GM23338 (cell line): ENCODE measurements at regions not wholly inside any gene's neighbourhood (a gene's known extent, or its start where the extent isn't known, plus 50 kb on each side); places are given as distances from the start of the nearest gene placed in this dataset.

Experiments used
- ATAC-seq: fragments of 200-7000 bp; cut with Tn5 transposase; 3 replicates; pipeline ENCODE4 v1.9.1; 2020
- DNase-seq: peaks from one replicate; pipeline ENCODE4 v3.0.0-alpha.2; 2015; ENCODE audit warnings: low spot score
- H2AFZ ChIP-seq: fragments of 200-600 bp; sonication (generic); 2 replicates; pipeline ENCODE4 v1.8.0; 2016; ENCODE audit warnings: antibody characterized with exemption, mild to moderate bottlenecking, moderate library complexity
- H3F3A ChIP-seq: fragments of 200-600 bp; sonication (generic); replicated peaks from 2 replicates; pipeline ENCODE4 v1.8.0; 2017; ENCODE audit warnings: antibody characterized with exemption, mixed run types, low read depth
- H3K27ac ChIP-seq: fragments of 200-600 bp; sonication (generic); 2 replicates; pipeline ENCODE4 v1.6.1; 2016; ENCODE audit warnings: low read depth
- H3K27me3 ChIP-seq: fragments of 200-600 bp; sonication (generic); 2 replicates; pipeline ENCODE4 v1.8.0; 2016; ENCODE audit warnings: mild to moderate bottlenecking, mixed run types, moderate library complexity; ENCODE audit not compliant: insufficient read depth
- H3K36me3 ChIP-seq: fragments of 200-600 bp; sonication (generic); 2 replicates; pipeline ENCODE4 v1.8.0; 2016; ENCODE audit warnings: mild to moderate bottlenecking; ENCODE audit not compliant: insufficient read depth
- H3K4me1 ChIP-seq: fragments of 200-600 bp; sonication (generic); 2 replicates; pipeline ENCODE4 v1.8.0; 2016; ENCODE audit warnings: mild to moderate bottlenecking, moderate library complexity; ENCODE audit not compliant: insufficient read depth
- H3K4me2 ChIP-seq: fragments of 200-600 bp; sonication (generic); 2 replicates; pipeline ENCODE4 v1.7.1; 2017; ENCODE audit warnings: mixed run types
- H3K4me3 ChIP-seq: fragments of 200-600 bp; sonication (generic); 2 replicates; pipeline ENCODE4 v1.6.1; 2016; ENCODE audit warnings: mixed run types
- H3K79me2 ChIP-seq: fragments of 200-600 bp; sonication (generic); replicated peaks from 2 replicates; pipeline ENCODE4 v1.8.0; 2017; ENCODE audit warnings: mild to moderate bottlenecking; ENCODE audit not compliant: insufficient read depth
- H3K9me2 ChIP-seq: fragments of 200-600 bp; sonication (generic); 2 replicates; pipeline ENCODE4 v1.8.0; 2017; ENCODE audit not compliant: insufficient read depth
- H4K20me1 ChIP-seq: fragments of 200-600 bp; sonication (generic); replicated peaks from 2 replicates; pipeline ENCODE4 v1.8.0; 2017; ENCODE audit warnings: mild to moderate bottlenecking; ENCODE audit not compliant: insufficient read depth
- H3K27ac Mint-ChIP-seq: 2 replicates; pipeline ENCODE4 v1.8.0; 2020; ENCODE audit warnings: inconsistent platforms, mild to moderate bottlenecking, moderate library complexity, mixed read lengths
- H3K27me3 Mint-ChIP-seq: 3 replicates; pipeline ENCODE4 v1.8.0; 2022; ENCODE audit warnings: low read depth, mild to moderate bottlenecking, moderate library complexity, mixed read lengths, inconsistent platforms; ENCODE audit not compliant: insufficient read depth, poor library complexity
- H3K36me3 Mint-ChIP-seq: 3 replicates; pipeline ENCODE4 v1.8.0; 2021; ENCODE audit warnings: low read depth, mild to moderate bottlenecking, inconsistent platforms, moderate library complexity, mixed read lengths
- H3K4me1 Mint-ChIP-seq: 3 replicates; pipeline ENCODE4 v1.8.0; 2020; ENCODE audit warnings: mild to moderate bottlenecking, inconsistent platforms, mixed read lengths
- H3K4me3 Mint-ChIP-seq: 3 replicates; pipeline ENCODE4 v1.8.0; 2021; ENCODE audit warnings: moderate library complexity, mild to moderate bottlenecking, inconsistent platforms, mixed read lengths
- H3K9me3 Mint-ChIP-seq: 3 replicates; pipeline ENCODE4 v1.8.0; 2020; ENCODE audit warnings: moderate library complexity, mild to moderate bottlenecking, inconsistent platforms, mixed read lengths
- CREB1 ChIP-seq: fragments of 250-450 bp; sonication (Bioruptor Pico); IDR thresholded peaks from 2 replicates; pipeline ENCODE4 v1.5.0; 2020; ENCODE audit warnings: low read depth, mild to moderate bottlenecking, moderate library complexity
- EZH2 ChIP-seq: fragments of 200-600 bp; sonication (generic); IDR thresholded peaks from one replicate; pipeline ENCODE4 v1.8.0; 2017; ENCODE audit warnings: antibody characterized with exemption, mild to moderate bottlenecking, low read depth; ENCODE audit not compliant: unreplicated experiment
- EZH2phosphoT487 ChIP-seq: fragments of 200-600 bp; sonication (generic); IDR thresholded peaks from one replicate; pipeline ENCODE4 v1.8.1; 2018; ENCODE audit warnings: antibody characterized with exemption; ENCODE audit not compliant: unreplicated experiment
- JUNB ChIP-seq: IDR thresholded peaks from one replicate; pipeline ENCODE4 v1.6.1; 2016; ENCODE audit warnings: antibody characterized with exemption; ENCODE audit not compliant: unreplicated experiment
- NANOG ChIP-seq: IDR thresholded peaks from 2 replicates; pipeline ENCODE4 v1.6.1; 2016; ENCODE audit warnings: antibody characterized with exemption, borderline replicate concordance
- POLR2AphosphoS5 ChIP-seq: IDR thresholded peaks from 2 replicates; pipeline ENCODE4 v1.6.1; 2016; ENCODE audit warnings: antibody characterized with exemption, low read depth
- STAT1 ChIP-seq: IDR thresholded peaks from one replicate; pipeline ENCODE4 v1.6.1; 2016; ENCODE audit warnings: antibody characterized with exemption; ENCODE audit not compliant: unreplicated experiment
- ZNF114 ChIP-seq: fragments of 250-450 bp; sonication (Bioruptor Pico); IDR thresholded peaks from 2 replicates; pipeline ENCODE4 v1.5.0; 2020; ENCODE audit warnings: mild to moderate bottlenecking, moderate library complexity
- ZNF331 ChIP-seq: fragments of 250-450 bp; sonication (Bioruptor Pico); IDR thresholded peaks from 2 replicates; pipeline ENCODE4 v1.5.0; 2020; ENCODE audit warnings: low read depth, mild to moderate bottlenecking, moderate library complexity
- TF ChIP-seq, protein P1 (sequence below): IDR thresholded peaks from 2 replicates; pipeline ENCODE4 v1.6.1; 2016; ENCODE audit warnings: antibody characterized with exemption
- TF ChIP-seq, protein P2 (sequence below): IDR thresholded peaks from one replicate; pipeline ENCODE4 v1.6.1; 2018; ENCODE audit warnings: antibody characterized with exemption; ENCODE audit not compliant: unreplicated experiment
- TF ChIP-seq, protein P3 (sequence below): fragments of 250-450 bp; sonication (Bioruptor Pico); IDR thresholded peaks from 2 replicates; pipeline ENCODE4 v1.5.0; 2020; ENCODE audit warnings: mild to moderate bottlenecking, moderate library complexity
- TF ChIP-seq, protein P4 (sequence below), 2 experiments: fragments of 200-600 bp in 1 of 2; sonication (generic) in 1 of 2; conservative IDR thresholded peaks; 2 replicates each; pipeline versions ENCODE4 v1.5.1 to v1.6.1; 2016 to 2017; ENCODE audit warnings: antibody characterized with exemption in 2 of 2, low read depth in 2 of 2, mild to moderate bottlenecking in 2 of 2, moderate library complexity in 1 of 2

DNA sequence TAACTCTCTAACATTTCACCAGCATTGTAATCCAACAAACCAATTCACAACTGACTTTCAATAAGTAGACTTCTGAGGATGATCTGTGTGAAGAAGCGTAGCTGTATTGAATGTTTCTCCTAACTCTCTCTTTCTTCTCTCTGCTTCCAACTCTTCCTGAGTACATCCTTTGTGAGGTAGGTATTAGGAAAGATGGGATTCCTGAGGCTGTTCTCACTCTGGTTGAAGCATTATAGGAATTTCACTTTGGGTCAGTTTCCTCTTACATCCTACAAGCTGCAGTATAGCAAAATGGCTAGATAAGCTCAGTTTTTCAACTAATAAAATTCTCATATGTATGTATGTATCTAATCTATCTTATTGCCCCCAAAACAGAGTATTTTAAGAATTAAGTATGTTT, 702.8 kb downstream of the CETN3 start:
- H3K27me3 Mint-ChIP-seq: no peaks in the 10 kb centered on the region
- Histone ChIP-seq H3K27ac (no peak overlapping the region), H3K36me3 (no peaks in the 10 kb centered on the region), H3K4me3 (no peak overlapping the region), H3K4me1 (peaks cover 33% of the 10 kb centered on the region), H3K9me2 (no peaks in the 10 kb centered on the region; the same call in 1 of the 2 replicates), H3K4me2 (no peak overlapping the region), H3F3A (no peaks in the 10 kb centered on the region), H4K20me1 (no peaks in the 10 kb centered on the region), H3K27me3 (no peaks in the 10 kb centered on the region), H3K79me2 (no peaks in the 10 kb centered on the region), H2AFZ (no peak overlapping the region)
- H3K9me3 Mint-ChIP-seq: no peaks in the 10 kb centered on the region; the same call in 2 of the 3 replicates
- H3K27ac Mint-ChIP-seq: peak overlapping the region; percentile 26; the same call in 1 of the 2 replicates
- H3K4me3 Mint-ChIP-seq: no peak overlapping the region
- TF ChIP-seq EZH2phosphoT487 (no peak), POLR2AphosphoS5 (no peak), STAT1 (no peak), NANOG (no peak), JUNB (no peak), CREB1 (no peak), EZH2 (no peak), ZNF331 (CRISPR knock-in tag) (no peak), ZNF114 (CRISPR knock-in tag) (no peak)
- TF ChIP-seq, protein P1, sequence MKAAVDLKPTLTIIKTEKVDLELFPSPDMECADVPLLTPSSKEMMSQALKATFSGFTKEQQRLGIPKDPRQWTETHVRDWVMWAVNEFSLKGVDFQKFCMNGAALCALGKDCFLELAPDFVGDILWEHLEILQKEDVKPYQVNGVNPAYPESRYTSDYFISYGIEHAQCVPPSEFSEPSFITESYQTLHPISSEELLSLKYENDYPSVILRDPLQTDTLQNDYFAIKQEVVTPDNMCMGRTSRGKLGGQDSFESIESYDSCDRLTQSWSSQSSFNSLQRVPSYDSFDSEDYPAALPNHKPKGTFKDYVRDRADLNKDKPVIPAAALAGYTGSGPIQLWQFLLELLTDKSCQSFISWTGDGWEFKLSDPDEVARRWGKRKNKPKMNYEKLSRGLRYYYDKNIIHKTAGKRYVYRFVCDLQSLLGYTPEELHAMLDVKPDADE: no peak
- TF ChIP-seq, protein P2, sequence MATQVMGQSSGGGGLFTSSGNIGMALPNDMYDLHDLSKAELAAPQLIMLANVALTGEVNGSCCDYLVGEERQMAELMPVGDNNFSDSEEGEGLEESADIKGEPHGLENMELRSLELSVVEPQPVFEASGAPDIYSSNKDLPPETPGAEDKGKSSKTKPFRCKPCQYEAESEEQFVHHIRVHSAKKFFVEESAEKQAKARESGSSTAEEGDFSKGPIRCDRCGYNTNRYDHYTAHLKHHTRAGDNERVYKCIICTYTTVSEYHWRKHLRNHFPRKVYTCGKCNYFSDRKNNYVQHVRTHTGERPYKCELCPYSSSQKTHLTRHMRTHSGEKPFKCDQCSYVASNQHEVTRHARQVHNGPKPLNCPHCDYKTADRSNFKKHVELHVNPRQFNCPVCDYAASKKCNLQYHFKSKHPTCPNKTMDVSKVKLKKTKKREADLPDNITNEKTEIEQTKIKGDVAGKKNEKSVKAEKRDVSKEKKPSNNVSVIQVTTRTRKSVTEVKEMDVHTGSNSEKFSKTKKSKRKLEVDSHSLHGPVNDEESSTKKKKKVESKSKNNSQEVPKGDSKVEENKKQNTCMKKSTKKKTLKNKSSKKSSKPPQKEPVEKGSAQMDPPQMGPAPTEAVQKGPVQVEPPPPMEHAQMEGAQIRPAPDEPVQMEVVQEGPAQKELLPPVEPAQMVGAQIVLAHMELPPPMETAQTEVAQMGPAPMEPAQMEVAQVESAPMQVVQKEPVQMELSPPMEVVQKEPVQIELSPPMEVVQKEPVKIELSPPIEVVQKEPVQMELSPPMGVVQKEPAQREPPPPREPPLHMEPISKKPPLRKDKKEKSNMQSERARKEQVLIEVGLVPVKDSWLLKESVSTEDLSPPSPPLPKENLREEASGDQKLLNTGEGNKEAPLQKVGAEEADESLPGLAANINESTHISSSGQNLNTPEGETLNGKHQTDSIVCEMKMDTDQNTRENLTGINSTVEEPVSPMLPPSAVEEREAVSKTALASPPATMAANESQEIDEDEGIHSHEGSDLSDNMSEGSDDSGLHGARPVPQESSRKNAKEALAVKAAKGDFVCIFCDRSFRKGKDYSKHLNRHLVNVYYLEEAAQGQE: no peak
- TF ChIP-seq, protein P3, sequence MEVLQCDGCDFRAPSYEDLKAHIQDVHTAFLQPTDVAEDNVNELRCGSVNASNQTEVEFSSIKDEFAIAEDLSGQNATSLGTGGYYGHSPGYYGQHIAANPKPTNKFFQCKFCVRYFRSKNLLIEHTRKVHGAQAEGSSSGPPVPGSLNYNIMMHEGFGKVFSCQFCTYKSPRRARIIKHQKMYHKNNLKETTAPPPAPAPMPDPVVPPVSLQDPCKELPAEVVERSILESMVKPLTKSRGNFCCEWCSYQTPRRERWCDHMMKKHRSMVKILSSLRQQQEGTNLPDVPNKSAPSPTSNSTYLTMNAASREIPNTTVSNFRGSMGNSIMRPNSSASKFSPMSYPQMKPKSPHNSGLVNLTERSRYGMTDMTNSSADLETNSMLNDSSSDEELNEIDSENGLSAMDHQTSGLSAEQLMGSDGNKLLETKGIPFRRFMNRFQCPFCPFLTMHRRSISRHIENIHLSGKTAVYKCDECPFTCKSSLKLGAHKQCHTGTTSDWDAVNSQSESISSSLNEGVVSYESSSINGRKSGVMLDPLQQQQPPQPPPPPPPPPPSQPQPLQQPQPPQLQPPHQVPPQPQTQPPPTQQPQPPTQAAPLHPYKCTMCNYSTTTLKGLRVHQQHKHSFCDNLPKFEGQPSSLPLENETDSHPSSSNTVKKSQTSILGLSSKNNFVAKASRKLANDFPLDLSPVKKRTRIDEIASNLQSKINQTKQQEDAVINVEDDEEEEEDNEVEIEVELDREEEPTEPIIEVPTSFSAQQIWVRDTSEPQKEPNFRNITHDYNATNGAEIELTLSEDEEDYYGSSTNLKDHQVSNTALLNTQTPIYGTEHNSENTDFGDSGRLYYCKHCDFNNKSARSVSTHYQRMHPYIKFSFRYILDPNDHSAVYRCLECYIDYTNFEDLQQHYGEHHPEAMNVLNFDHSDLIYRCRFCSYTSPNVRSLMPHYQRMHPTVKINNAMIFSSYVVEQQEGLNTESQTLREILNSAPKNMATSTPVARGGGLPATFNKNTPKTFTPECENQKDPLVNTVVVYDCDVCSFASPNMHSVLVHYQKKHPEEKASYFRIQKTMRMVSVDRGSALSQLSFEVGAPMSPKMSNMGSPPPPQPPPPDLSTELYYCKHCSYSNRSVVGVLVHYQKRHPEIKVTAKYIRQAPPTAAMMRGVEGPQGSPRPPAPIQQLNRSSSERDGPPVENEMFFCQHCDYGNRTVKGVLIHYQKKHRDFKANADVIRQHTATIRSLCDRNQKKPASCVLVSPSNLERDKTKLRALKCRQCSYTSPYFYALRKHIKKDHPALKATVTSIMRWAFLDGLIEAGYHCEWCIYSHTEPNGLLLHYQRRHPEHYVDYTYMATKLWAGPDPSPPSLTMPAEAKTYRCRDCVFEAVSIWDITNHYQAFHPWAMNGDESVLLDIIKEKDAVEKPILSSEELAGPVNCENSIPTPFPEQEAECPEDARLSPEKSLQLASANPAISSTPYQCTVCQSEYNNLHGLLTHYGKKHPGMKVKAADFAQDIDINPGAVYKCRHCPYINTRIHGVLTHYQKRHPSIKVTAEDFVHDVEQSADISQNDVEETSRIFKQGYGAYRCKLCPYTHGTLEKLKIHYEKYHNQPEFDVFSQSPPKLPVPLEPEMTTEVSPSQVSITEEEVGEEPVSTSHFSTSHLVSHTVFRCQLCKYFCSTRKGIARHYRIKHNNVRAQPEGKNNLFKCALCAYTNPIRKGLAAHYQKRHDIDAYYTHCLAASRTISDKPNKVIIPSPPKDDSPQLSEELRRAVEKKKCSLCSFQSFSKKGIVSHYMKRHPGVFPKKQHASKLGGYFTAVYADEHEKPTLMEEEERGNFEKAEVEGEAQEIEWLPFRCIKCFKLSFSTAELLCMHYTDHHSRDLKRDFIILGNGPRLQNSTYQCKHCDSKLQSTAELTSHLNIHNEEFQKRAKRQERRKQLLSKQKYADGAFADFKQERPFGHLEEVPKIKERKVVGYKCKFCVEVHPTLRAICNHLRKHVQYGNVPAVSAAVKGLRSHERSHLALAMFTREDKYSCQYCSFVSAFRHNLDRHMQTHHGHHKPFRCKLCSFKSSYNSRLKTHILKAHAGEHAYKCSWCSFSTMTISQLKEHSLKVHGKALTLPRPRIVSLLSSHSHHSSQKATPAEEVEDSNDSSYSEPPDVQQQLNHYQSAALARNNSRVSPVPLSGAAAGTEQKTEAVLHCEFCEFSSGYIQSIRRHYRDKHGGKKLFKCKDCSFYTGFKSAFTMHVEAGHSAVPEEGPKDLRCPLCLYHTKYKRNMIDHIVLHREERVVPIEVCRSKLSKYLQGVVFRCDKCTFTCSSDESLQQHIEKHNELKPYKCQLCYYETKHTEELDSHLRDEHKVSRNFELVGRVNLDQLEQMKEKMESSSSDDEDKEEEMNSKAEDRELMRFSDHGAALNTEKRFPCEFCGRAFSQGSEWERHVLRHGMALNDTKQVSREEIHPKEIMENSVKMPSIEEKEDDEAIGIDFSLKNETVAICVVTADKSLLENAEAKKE (CRISPR knock-in tag): no peak
- TF ChIP-seq, protein P4, sequence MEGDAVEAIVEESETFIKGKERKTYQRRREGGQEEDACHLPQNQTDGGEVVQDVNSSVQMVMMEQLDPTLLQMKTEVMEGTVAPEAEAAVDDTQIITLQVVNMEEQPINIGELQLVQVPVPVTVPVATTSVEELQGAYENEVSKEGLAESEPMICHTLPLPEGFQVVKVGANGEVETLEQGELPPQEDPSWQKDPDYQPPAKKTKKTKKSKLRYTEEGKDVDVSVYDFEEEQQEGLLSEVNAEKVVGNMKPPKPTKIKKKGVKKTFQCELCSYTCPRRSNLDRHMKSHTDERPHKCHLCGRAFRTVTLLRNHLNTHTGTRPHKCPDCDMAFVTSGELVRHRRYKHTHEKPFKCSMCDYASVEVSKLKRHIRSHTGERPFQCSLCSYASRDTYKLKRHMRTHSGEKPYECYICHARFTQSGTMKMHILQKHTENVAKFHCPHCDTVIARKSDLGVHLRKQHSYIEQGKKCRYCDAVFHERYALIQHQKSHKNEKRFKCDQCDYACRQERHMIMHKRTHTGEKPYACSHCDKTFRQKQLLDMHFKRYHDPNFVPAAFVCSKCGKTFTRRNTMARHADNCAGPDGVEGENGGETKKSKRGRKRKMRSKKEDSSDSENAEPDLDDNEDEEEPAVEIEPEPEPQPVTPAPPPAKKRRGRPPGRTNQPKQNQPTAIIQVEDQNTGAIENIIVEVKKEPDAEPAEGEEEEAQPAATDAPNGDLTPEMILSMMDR (conservative IDR thresholded peaks at IDR 0.05; ENCODE audit: low read depth in 2 of 2): no peak
- H3K36me3 Mint-ChIP-seq: peaks cover 7% of the 10 kb centered on the region; the same call in 1 of the 3 replicates
- DNase-seq: peak; percentile 29
- no peak for ATAC-seq
- peaks cover 43% of the 10 kb centered on the region for H3K4me1 Mint-ChIP-seq
